ENCODE measurements at regions not wholly inside any gene's neighbourhood (a gene's known extent, or its start where the extent isn't known, plus 50 kb on each side); places are given as distances from the start of the nearest gene placed in this dataset.

GRCh38 chr4:176981074-176981473, 188.4 kb upstream of the VEGFC start:
- no peak overlapping the region for H3K4me3 ChIP-seq (replicated peaks in 1 of 2; ENCODE audit: low read depth in 2 of 2, low read length in 2 of 2)
- DNase-seq (ENCODE audit: low read depth in 2 of 2) = peak; percentile 3 to 47

GRCh38 chr4:176981551-176981950, 188.8 kb upstream of the VEGFC start:
- H3K4me3 ChIP-seq (replicated peaks in 1 of 2; ENCODE audit: low read depth in 2 of 2, low read length in 2 of 2) = no peak overlapping the region
- peak; percentile 83 to 85 for DNase-seq (ENCODE audit: low read depth in 2 of 2)
- TF ChIP-seq CTCF (IDR thresholded peaks at IDR 0.05; ENCODE audit: low read depth, low read length) = no peak

More at GRCh38 chr4:176981074-176981473, 188.4 kb upstream of the VEGFC start:
- no peak for TF ChIP-seq CTCF (IDR thresholded peaks at IDR 0.05; ENCODE audit: low read depth, low read length)

- no peak for TF ChIP-seq CTCF (IDR thresholded peaks at IDR 0.05; ENCODE audit: low read depth, low read length)
- H3K4me3 ChIP-seq (replicated peaks in 1 of 2; ENCODE audit: low read depth in 2 of 2, low read length in 2 of 2) = no peak overlapping the region
- DNase-seq (ENCODE audit: low read depth in 2 of 2) = peak; percentile 85 to 97
Observed at GRCh38 chr4:176988226-176988625, 195.5 kb upstream of the VEGFC start.

- no peak for TF ChIP-seq CTCF (IDR thresholded peaks at IDR 0.05; ENCODE audit: low read depth, low read length)
- no peak for DNase-seq (ENCODE audit: low read depth in 2 of 2)
Observed at GRCh38 chr4:176989186-176989585, 196.5 kb upstream of the VEGFC start.

GRCh38 chr4:176999935-177000543, 207.3 kb upstream of the VEGFC start:
- no peak overlapping the region for H3K4me3 ChIP-seq (replicated peaks in 1 of 2; ENCODE audit: low read depth in 2 of 2, low read length in 2 of 2)
- peak in 1 of 2 donors; percentile 22 for DNase-seq (ENCODE audit: low read depth in 2 of 2)
- no peak for TF ChIP-seq CTCF (IDR thresholded peaks at IDR 0.05; ENCODE audit: low read depth, low read length)

More at GRCh38 chr4:176989186-176989585, 196.5 kb upstream of the VEGFC start:
- H3K4me3 ChIP-seq (replicated peaks in 1 of 2; ENCODE audit: low read depth in 2 of 2, low read length in 2 of 2) = no peak overlapping the region

GRCh38 chr4:177001271-177002175, 208.8 kb upstream of the VEGFC start:
- peak; percentile 54 to 55 for DNase-seq (ENCODE audit: low read depth in 2 of 2)
- no peak overlapping the region for H3K4me3 ChIP-seq (replicated peaks in 1 of 2; ENCODE audit: low read depth in 2 of 2, low read length in 2 of 2)
- TF ChIP-seq CTCF (IDR thresholded peaks at IDR 0.05; ENCODE audit: low read depth, low read length) = no peak
